HepG2 (cell line): ENCODE measurements at regions not wholly inside any gene's neighbourhood (a gene's known extent, or its start where the extent isn't known, plus 50 kb on each side); places are given as distances from the start of the nearest gene placed in this dataset.

Source experiments
- ATAC-seq: fragments of 200-7000 bp; cut with Tn5 transposase; 3 replicates; pipeline ENCODE4 v1.9.1; 2020; ENCODE audit warnings: mild to moderate bottlenecking, moderate library complexity
- BruUV-seq: library from RNA; stranded (reverse); fragments of 400-500 nt; replicated peaks from 2 replicates; lab custom pipeline; 2021; lab: Mats Ljungman, UMichigan
- CTCF ChIA-PET: fragments of 300-600 bp; formaldehyde crosslinking; extraction: SDS; loops from one replicate; lab custom pipeline; 2021; ENCODE audit warnings: low total read pairs, inconsistent platforms, low intra/inter-chr PET ratio; lab: Yijun Ruan, JAX
- POLR2A ChIA-PET: fragments of 350-600 bp; sonication (Branson Sonifier 250); formaldehyde crosslinking; loops from one replicate; lab custom pipeline; 2020; ENCODE audit warnings: antibody characterized with exemption, inconsistent platforms; lab: Yijun Ruan, JAX
- DNase-seq: peaks from one replicate; pipeline ENCODE4 v3.0.0-alpha.2; 2015; ENCODE audit warnings: low spot score
- FAIRE-seq: peaks from 3 replicates; lab custom pipeline; 2011; peaks lifted over from hg19 to GRCh38; lab: Jason Lieb, UNC
- H2AFZ ChIP-seq: one replicate; pipeline ENCODE4 v1.6.1; 2011; ENCODE audit warnings: low read length, inconsistent platforms
- H3K27ac ChIP-seq: fragments of 300-600 bp; 3 replicates; pipeline ENCODE4 v1.8.0; 2011; ENCODE audit warnings: mixed run types, mild to moderate bottlenecking, mixed read lengths, low read length, inconsistent platforms; ENCODE audit not compliant: insufficient read depth; ENCODE audit errors: extremely low read length
- H3K27me3 ChIP-seq, 2 experiments: fragments of 200-600 bp in 1 of 2; 2 replicates in 1 of 2; 3 replicates in 1 of 2; pipeline versions ENCODE4 v1.6.0 to v1.8.0; 2011; ENCODE audit warnings: low read length in 2 of 2, mild to moderate bottlenecking in 2 of 2, moderate library complexity in 2 of 2, inconsistent platforms in 1 of 2; ENCODE audit not compliant: insufficient read depth in 2 of 2, control insufficient read depth in 1 of 2
- H3K36me3 ChIP-seq, 2 experiments: fragments of 200-600 bp in 1 of 2; replicated peaks in 1 of 2; 2 replicates in 1 of 2; 3 replicates in 1 of 2; pipeline versions ENCODE4 v1.5.1 to v1.8.0; 2011; ENCODE audit warnings: low read length in 2 of 2, inconsistent platforms in 1 of 2; ENCODE audit not compliant: insufficient read depth in 2 of 2, control insufficient read depth in 1 of 2
- H3K4me1 ChIP-seq: 2 replicates; pipeline ENCODE4 v1.5.1; 2012; ENCODE audit warnings: low read length, inconsistent platforms; ENCODE audit not compliant: insufficient read depth
- H3K4me2 ChIP-seq: 2 replicates; pipeline ENCODE4 v1.6.0; 2011; ENCODE audit warnings: low read depth, low read length, inconsistent platforms
- H3K4me3 ChIP-seq, 3 experiments: fragments of 200-600 bp in 1 of 3; sonication (generic), shearing (Covaris generic) in 1 of 3; replicated peaks in 1 of 3; 2 replicates each; pipeline ENCODE4 v1.5.1; 2011 to 2016; ENCODE audit warnings: low read length in 3 of 3, inconsistent platforms in 2 of 3, low read depth in 2 of 3, mild to moderate bottlenecking in 2 of 3, control low read depth in 1 of 3, mixed read lengths in 1 of 3; ENCODE audit not compliant: insufficient read depth in 1 of 3
- H3K79me2 ChIP-seq: one replicate; pipeline ENCODE4 v1.6.1; 2011; ENCODE audit warnings: low read length, inconsistent platforms; ENCODE audit not compliant: insufficient read depth
- H3K9ac ChIP-seq: 2 replicates; pipeline ENCODE4 v1.6.0; 2011; ENCODE audit warnings: mild to moderate bottlenecking, low read depth, low read length, inconsistent platforms; ENCODE audit not compliant: insufficient read depth
- H3K9me3 ChIP-seq: 2 replicates; pipeline ENCODE4 v1.5.1; 2012; ENCODE audit warnings: mild to moderate bottlenecking, low read length
- H4K20me1 ChIP-seq: 2 replicates; pipeline ENCODE4 v1.6.0; 2011; ENCODE audit warnings: inconsistent platforms, mild to moderate bottlenecking, low read length, moderate library complexity; ENCODE audit not compliant: insufficient read depth
- BRCA1 ChIP-seq: sonication (generic); formaldehyde crosslinking; IDR thresholded peaks from 2 replicates; pipeline ENCODE4 v1.4.0; 2020; ENCODE audit warnings: missing genetic modification reagents
- GATAD1 ChIP-seq: IDR thresholded peaks from 2 replicates; pipeline ENCODE4 v1.6.1; 2016; ENCODE audit warnings: missing genetic modification reagents, missing compliant biosample characterization
- GZF1 ChIP-seq: sonication (generic); formaldehyde crosslinking; IDR thresholded peaks from 2 replicates; pipeline ENCODE4 v1.5.1; 2020; ENCODE audit warnings: mild to moderate bottlenecking, missing genetic modification reagents
- IKZF1 ChIP-seq: fragments of 450-650 bp; IDR thresholded peaks from 2 replicates; pipeline ENCODE4 v1.7.1; 2016
- SOX6 ChIP-seq, 2 experiments: fragments of 450-650 bp in 1 of 2; sonication (generic) in 1 of 2; formaldehyde crosslinking in 1 of 2; IDR thresholded peaks; 2 replicates each; pipeline versions ENCODE4 v1.4.0 to v1.6.1; 2017 to 2020; ENCODE audit warnings: antibody characterized with exemption in 1 of 2, mild to moderate bottlenecking in 1 of 2, missing genetic modification reagents in 1 of 2
- SP5 ChIP-seq: IDR thresholded peaks from 2 replicates; pipeline ENCODE4 v1.6.1; 2016; ENCODE audit warnings: low read depth, borderline replicate concordance
- SRF ChIP-seq: IDR thresholded peaks from 2 replicates; pipeline ENCODE4 v1.6.1; 2011; ENCODE audit warnings: mild to moderate bottlenecking, low read depth, low read length, moderate library complexity
- ZNF367 ChIP-seq: sonication (generic); formaldehyde crosslinking; IDR thresholded peaks from 2 replicates; pipeline ENCODE4 v1.4.0; 2020; ENCODE audit warnings: missing genetic modification reagents, borderline replicate concordance
- ZNF564 ChIP-seq: sonication (generic); formaldehyde crosslinking; IDR thresholded peaks from 2 replicates; pipeline ENCODE4 v1.8.1; 2023; ENCODE audit warnings: mild to moderate bottlenecking, missing genetic modification reagents
- ZNF629 ChIP-seq: sonication (generic); formaldehyde crosslinking; conservative IDR thresholded peaks from 2 replicates; pipeline ENCODE4 v1.5.0; 2020; ENCODE audit warnings: missing genetic modification reagents
- ZSCAN25 ChIP-seq: sonication (generic); formaldehyde crosslinking; IDR thresholded peaks from 2 replicates; pipeline ENCODE4 v1.8.0; 2022; ENCODE audit warnings: mild to moderate bottlenecking, missing genetic modification reagents
- ZSCAN9 ChIP-seq: IDR thresholded peaks from 2 replicates; pipeline ENCODE4 v1.6.1; 2016; ENCODE audit warnings: borderline replicate concordance
- whole genome bisulfite sequencing: methylation state at CpG from one replicate; pipeline ENCODE4 v1.1.6; 2017; ENCODE audit warnings: low lambda C conversion rate; 5-methylcytosine and 5-hydroxymethylcytosine counted together
- in situ Hi-C: cut with HindIII; loops from 2 replicates; pipeline ENCODE4 v1.10.0; 2017; ENCODE audit warnings: low pct_unique_long_range_greater_than_20kb; ENCODE audit not compliant: extremely low pct_ligation_motif_present
- intact Hi-C: fragments of 100-400 bp; cut with micrococcal nuclease; formaldehyde crosslinking; loops from one replicate; pipeline ENCODE4 v1.10.0; 2022; ENCODE audit not compliant: unreplicated experiment
- TF ChIP-seq, protein P1 (sequence below): sonication (generic); formaldehyde crosslinking; IDR thresholded peaks from 2 replicates; pipeline ENCODE4 v1.4.0; 2020; ENCODE audit warnings: missing genetic modification reagents

GRCh38 chr12:61563665-61564450 is 696.3 kb upstream of the USP15 start:
- no peak for ATAC-seq
- intact Hi-C loops, result no loop called here
- H3K27ac ChIP-seq, result no peak overlapping the region
- no peak for DNase-seq
- no peak for TF ChIP-seq ZNF367
- no peak for TF ChIP-seq IKZF1
- TF ChIP-seq ZSCAN25 (CRISPR knock-in tag), result no peak
- no peak for TF ChIP-seq GATAD1
- TF ChIP-seq SP5 (CRISPR knock-in tag), result no peak
- ChIA-PET CTCF (no interaction called here), POLR2A (no interaction called here)
- no peak overlapping the region for H3K4me2 ChIP-seq
- H3K36me3 ChIP-seq, result no peaks in the 10 kb centered on the region
- no peaks in the 10 kb centered on the region for H3K27me3 ChIP-seq
- H3K4me1 ChIP-seq, result no peaks in the 10 kb centered on the region
- no TSS peak for BruUV-seq
- no peak overlapping the region for H2AFZ ChIP-seq
- no peaks in the 10 kb centered on the region for H4K20me1 ChIP-seq
- no peak overlapping the region for H3K9ac ChIP-seq
- in situ Hi-C loops, result no loop called here
- no peak overlapping the region for H3K4me3 ChIP-seq
- FAIRE-seq, result no peak
- no peaks in the 10 kb centered on the region for H3K9me3 ChIP-seq
- no peaks in the 10 kb centered on the region for H3K79me2 ChIP-seq
- 0% methylated on average over 2 of the region's 2 CpGs for WGBS

GRCh38 chr12:61564466-61564865 is 695.7 kb upstream of the USP15 start:
- ATAC-seq, result no peak
- TF ChIP-seq ZNF564 (CRISPR knock-in tag) (no peak), BRCA1 (no peak), ZNF629 (CRISPR knock-in tag) (no peak), SRF (no peak), ZSCAN9 (CRISPR knock-in tag) (no peak), GZF1 (CRISPR knock-in tag) (no peak), SOX6 (IDR thresholded peaks at IDR 0.05) (no peak), SOX6 (CRISPR knock-in tag; IDR thresholded peaks at IDR 0.05) (no peak)
- TF ChIP-seq, protein P1, sequence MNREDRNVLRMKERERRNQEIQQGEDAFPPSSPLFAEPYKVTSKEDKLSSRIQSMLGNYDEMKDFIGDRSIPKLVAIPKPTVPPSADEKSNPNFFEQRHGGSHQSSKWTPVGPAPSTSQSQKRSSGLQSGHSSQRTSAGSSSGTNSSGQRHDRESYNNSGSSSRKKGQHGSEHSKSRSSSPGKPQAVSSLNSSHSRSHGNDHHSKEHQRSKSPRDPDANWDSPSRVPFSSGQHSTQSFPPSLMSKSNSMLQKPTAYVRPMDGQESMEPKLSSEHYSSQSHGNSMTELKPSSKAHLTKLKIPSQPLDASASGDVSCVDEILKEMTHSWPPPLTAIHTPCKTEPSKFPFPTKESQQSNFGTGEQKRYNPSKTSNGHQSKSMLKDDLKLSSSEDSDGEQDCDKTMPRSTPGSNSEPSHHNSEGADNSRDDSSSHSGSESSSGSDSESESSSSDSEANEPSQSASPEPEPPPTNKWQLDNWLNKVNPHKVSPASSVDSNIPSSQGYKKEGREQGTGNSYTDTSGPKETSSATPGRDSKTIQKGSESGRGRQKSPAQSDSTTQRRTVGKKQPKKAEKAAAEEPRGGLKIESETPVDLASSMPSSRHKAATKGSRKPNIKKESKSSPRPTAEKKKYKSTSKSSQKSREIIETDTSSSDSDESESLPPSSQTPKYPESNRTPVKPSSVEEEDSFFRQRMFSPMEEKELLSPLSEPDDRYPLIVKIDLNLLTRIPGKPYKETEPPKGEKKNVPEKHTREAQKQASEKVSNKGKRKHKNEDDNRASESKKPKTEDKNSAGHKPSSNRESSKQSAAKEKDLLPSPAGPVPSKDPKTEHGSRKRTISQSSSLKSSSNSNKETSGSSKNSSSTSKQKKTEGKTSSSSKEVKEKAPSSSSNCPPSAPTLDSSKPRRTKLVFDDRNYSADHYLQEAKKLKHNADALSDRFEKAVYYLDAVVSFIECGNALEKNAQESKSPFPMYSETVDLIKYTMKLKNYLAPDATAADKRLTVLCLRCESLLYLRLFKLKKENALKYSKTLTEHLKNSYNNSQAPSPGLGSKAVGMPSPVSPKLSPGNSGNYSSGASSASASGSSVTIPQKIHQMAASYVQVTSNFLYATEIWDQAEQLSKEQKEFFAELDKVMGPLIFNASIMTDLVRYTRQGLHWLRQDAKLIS (CRISPR knock-in tag), result no peak

More at GRCh38 chr12:61564466-61564865, 695.7 kb upstream of the USP15 start:
- no peaks in the 10 kb centered on the region for H3K36me3 ChIP-seq
- H3K27ac ChIP-seq, result no peak overlapping the region
- intact Hi-C loops, result no loop called here
- H2AFZ ChIP-seq, result no peak overlapping the region
- BruUV-seq, result no TSS peak
- no peaks in the 10 kb centered on the region for H3K9me3 ChIP-seq
- ChIA-PET CTCF (no interaction called here), POLR2A (no interaction called here)
- no peak for DNase-seq
- no peak overlapping the region for H3K4me2 ChIP-seq
- no peaks in the 10 kb centered on the region for H3K27me3 ChIP-seq
- H3K4me3 ChIP-seq, result no peak overlapping the region
- H3K79me2 ChIP-seq, result no peaks in the 10 kb centered on the region
- WGBS, result 0% methylated on average over 3 of the region's 3 CpGs
- H3K9ac ChIP-seq, result no peak overlapping the region
- no peaks in the 10 kb centered on the region for H3K4me1 ChIP-seq
- no peak for FAIRE-seq
- in situ Hi-C loops, result no loop called here
- no peaks in the 10 kb centered on the region for H4K20me1 ChIP-seq
